Mammary epithelial cell (primary cell): ENCODE measurements at regions not wholly inside any gene's neighbourhood (a gene's known extent, or its start where the extent isn't known, plus 50 kb on each side); places are given as distances from the start of the nearest gene placed in this dataset.

Experiments
- CTCF ChIP-seq, 2 donors: IDR thresholded peaks in 1 of 2; conservative IDR thresholded peaks in 1 of 2; 2 replicates each; pipeline ENCODE4 v1.5.1; 2011 to 2012; ENCODE audit warnings: inconsistent platforms in 2 of 2, low read length in 2 of 2, mild to moderate bottlenecking in 2 of 2, control low read depth in 1 of 2, low read depth in 1 of 2; ENCODE audit not compliant: insufficient read depth in 1 of 2; ENCODE audit errors: extremely low read depth in 1 of 2
- EZH2 ChIP-seq: IDR thresholded peaks from 2 replicates; pipeline ENCODE4 v1.6.1; 2012; ENCODE audit warnings: low read length, inconsistent platforms, borderline replicate concordance

GRCh38 chr4:128357286-128357685 is 69.7 kb upstream of the PGRMC2 start:
- no peak for TF ChIP-seq CTCF (conservative IDR thresholded peaks at IDR 0.05 in 1 of 2, IDR thresholded peaks at IDR 0.05 in 1 of 2; ENCODE audit: extremely low read depth in 1 of 2, insufficient read depth in 1 of 2, low read depth in 1 of 2, low read length in 2 of 2)
- no peak for TF ChIP-seq EZH2
